Panc1 (cell line): ENCODE measurements at regions not wholly inside any gene's neighbourhood (a gene's known extent, or its start where the extent isn't known, plus 50 kb on each side); places are given as distances from the start of the nearest gene placed in this dataset.

ENCODE experiments used
- ATAC-seq: fragments of 200-7000 bp; cut with Tn5 transposase; 2 replicates; pipeline ENCODE4 v1.9.1; 2020; ENCODE audit warnings: mild to moderate bottlenecking, moderate library complexity
- BruUV-seq: library from RNA; stranded (reverse); fragments of 400-500 nt; replicated peaks from 2 replicates; lab custom pipeline; 2021; lab: Mats Ljungman, UMichigan
- CTCF ChIA-PET: fragments of 300-600 bp; sonication (Branson Sonifier 250); formaldehyde crosslinking; loops from one replicate; lab custom pipeline; 2022; ENCODE audit warnings: antibody characterized with exemption; lab: Charles Lee
- POLR2A ChIA-PET: fragments of 300-600 bp; sonication (Branson Sonifier 250); formaldehyde crosslinking; loops from one replicate; lab custom pipeline; 2022; ENCODE audit warnings: antibody characterized with exemption; lab: Charles Lee
- DNase-seq: peaks from one replicate; pipeline ENCODE4 v3.0.0-alpha.2; 2010; ENCODE audit warnings: low read depth, low spot score
- H3K27ac ChIP-seq: 2 replicates; pipeline ENCODE4 v1.5.1; 2011; ENCODE audit warnings: mild to moderate bottlenecking, low read length, inconsistent platforms
- H3K27me3 ChIP-seq: fragments of 200-500 bp; sonication (Bioruptor generic); 2 replicates; pipeline ENCODE4 v1.6.0; 2014; ENCODE audit warnings: low read length, inconsistent platforms; ENCODE audit not compliant: control insufficient read depth, insufficient read depth
- H3K36me3 ChIP-seq: fragments of 200-500 bp; sonication (Bioruptor generic); 2 replicates; pipeline ENCODE4 v1.5.1; 2014; ENCODE audit warnings: inconsistent platforms, mild to moderate bottlenecking, low read length, moderate library complexity; ENCODE audit not compliant: control insufficient read depth, insufficient read depth
- H3K4me1 ChIP-seq: 2 replicates; pipeline ENCODE4 v1.5.1; 2011; ENCODE audit warnings: inconsistent platforms, mild to moderate bottlenecking, low read length, moderate library complexity; ENCODE audit not compliant: control insufficient read depth, insufficient read depth
- H3K4me3 ChIP-seq, 2 experiments: 2 replicates each; pipeline ENCODE4 v1.5.1; 2011 to 2012; ENCODE audit warnings: low read depth in 2 of 2, low read length in 2 of 2, mild to moderate bottlenecking in 2 of 2, inconsistent platforms in 1 of 2, moderate library complexity in 1 of 2
- H3K9me3 ChIP-seq: fragments of 200-500 bp; sonication (Bioruptor generic); 2 replicates; pipeline ENCODE4 v1.5.1; 2014; ENCODE audit warnings: low read depth, mild to moderate bottlenecking, inconsistent platforms, low read length, moderate library complexity; ENCODE audit not compliant: control insufficient read depth, insufficient read depth
- CTCF ChIP-seq: fragments of 450-650 bp; IDR thresholded peaks from 2 replicates; pipeline ENCODE4 v1.5.1; 2017; ENCODE audit warnings: mild to moderate bottlenecking
- POLR2AphosphoS5 ChIP-seq: IDR thresholded peaks from 2 replicates; pipeline ENCODE4 v1.6.1; 2012; ENCODE audit warnings: mild to moderate bottlenecking, low read depth, low read length, moderate library complexity
- SIN3A ChIP-seq: IDR thresholded peaks from 2 replicates; pipeline ENCODE4 v1.6.1; 2012; ENCODE audit warnings: low read depth, mild to moderate bottlenecking, low read length, moderate library complexity, borderline replicate concordance; ENCODE audit not compliant: insufficient read depth
- TCF7L2 ChIP-seq: IDR thresholded peaks from 2 replicates; pipeline ENCODE4 v1.6.1; 2011; ENCODE audit warnings: mild to moderate bottlenecking, low read depth, low read length, inconsistent platforms
- in situ Hi-C: cut with HindIII; loops from 2 replicates; pipeline ENCODE4 v1.10.0; 2016; ENCODE audit warnings: low sequenced_read_pairs, low pct_unique_long_range_greater_than_20kb
- intact Hi-C: fragments of 100-400 bp; cut with micrococcal nuclease; formaldehyde crosslinking; loops from one replicate; pipeline ENCODE4 v1.10.0; 2022; ENCODE audit not compliant: unreplicated experiment
- TF ChIP-seq, protein P1 (sequence below), 2 experiments: IDR thresholded peaks; 2 replicates each; pipeline ENCODE4 v1.6.1; 2011 to 2012; ENCODE audit warnings: low read depth in 2 of 2, control low read depth in 1 of 2, low read length in 1 of 2, mild to moderate bottlenecking in 1 of 2, moderate library complexity in 1 of 2; ENCODE audit not compliant: insufficient read depth in 1 of 2

DNA sequence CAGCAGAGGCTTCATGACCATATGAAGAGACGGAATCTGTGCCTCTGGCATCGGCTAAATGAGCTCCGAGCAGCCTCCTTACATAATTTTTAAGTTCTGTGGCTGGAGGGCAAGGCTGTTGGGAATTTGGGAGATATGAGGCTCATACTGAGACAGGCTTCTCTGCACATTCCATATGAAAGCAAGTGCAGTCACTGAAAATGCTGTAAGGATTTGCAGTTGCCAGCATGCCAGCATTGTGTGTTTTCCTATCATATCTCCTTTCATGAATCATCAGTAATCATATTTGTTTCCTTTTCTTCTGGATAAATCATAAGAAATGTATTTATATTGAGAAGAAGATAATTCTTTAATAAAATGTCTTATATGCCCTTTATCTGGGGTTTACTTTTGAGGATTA, 775.4 kb downstream of the SEMA5A start:
- DNase-seq, result no peak
- H3K4me3 ChIP-seq, result no peak overlapping the region
- in situ Hi-C loops, result no loop called here
- intact Hi-C loops, result no loop called here
- no TSS peak for BruUV-seq
- H3K9me3 ChIP-seq, result no peaks in the 10 kb centered on the region
- H3K4me1 ChIP-seq, result no peaks in the 10 kb centered on the region
- ChIA-PET CTCF (no interaction called here), POLR2A (no interaction called here)
- no peak for TF ChIP-seq POLR2AphosphoS5
- no peak for TF ChIP-seq SIN3A
- no peak for TF ChIP-seq CTCF
- no peak for TF ChIP-seq TCF7L2
- TF ChIP-seq, protein P1, sequence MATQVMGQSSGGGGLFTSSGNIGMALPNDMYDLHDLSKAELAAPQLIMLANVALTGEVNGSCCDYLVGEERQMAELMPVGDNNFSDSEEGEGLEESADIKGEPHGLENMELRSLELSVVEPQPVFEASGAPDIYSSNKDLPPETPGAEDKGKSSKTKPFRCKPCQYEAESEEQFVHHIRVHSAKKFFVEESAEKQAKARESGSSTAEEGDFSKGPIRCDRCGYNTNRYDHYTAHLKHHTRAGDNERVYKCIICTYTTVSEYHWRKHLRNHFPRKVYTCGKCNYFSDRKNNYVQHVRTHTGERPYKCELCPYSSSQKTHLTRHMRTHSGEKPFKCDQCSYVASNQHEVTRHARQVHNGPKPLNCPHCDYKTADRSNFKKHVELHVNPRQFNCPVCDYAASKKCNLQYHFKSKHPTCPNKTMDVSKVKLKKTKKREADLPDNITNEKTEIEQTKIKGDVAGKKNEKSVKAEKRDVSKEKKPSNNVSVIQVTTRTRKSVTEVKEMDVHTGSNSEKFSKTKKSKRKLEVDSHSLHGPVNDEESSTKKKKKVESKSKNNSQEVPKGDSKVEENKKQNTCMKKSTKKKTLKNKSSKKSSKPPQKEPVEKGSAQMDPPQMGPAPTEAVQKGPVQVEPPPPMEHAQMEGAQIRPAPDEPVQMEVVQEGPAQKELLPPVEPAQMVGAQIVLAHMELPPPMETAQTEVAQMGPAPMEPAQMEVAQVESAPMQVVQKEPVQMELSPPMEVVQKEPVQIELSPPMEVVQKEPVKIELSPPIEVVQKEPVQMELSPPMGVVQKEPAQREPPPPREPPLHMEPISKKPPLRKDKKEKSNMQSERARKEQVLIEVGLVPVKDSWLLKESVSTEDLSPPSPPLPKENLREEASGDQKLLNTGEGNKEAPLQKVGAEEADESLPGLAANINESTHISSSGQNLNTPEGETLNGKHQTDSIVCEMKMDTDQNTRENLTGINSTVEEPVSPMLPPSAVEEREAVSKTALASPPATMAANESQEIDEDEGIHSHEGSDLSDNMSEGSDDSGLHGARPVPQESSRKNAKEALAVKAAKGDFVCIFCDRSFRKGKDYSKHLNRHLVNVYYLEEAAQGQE (IDR thresholded peaks at IDR 0.05; ENCODE audit: insufficient read depth in 1 of 2, low read depth in 2 of 2, low read length in 1 of 2), result no peak
- H3K27ac ChIP-seq, result no peak overlapping the region
- H3K36me3 ChIP-seq, result no peaks in the 10 kb centered on the region
- no peaks in the 10 kb centered on the region for H3K27me3 ChIP-seq
- ATAC-seq, result no peak

DNA sequence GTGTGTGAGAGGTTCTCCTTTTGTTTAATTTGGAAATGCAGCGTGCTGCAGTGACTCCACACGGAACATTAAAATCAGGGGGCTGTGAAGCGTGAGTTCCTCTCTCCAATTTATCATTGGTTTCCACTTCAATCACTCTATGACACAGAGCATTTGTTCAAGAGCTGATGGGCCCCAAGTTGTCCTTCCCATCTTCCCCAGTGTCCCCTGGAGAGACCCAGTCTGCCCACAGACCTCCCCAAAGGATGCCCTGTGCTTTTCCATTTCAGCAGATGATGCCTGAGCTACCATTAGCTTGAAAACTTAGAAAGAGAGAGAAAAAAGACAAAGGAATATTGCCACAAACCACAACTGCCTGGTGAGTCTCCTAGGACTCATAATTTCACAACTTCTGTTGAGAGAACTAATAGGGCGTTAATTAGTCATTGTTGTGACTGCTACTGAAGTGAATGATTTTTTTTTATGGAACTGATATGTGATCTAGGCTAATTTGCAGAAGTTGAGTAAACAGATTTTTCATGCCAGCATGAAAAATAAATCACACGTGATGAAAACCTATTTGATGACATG, 772.7 kb downstream of the SEMA5A start:
- POLR2A ChIA-PET, result no interaction called here
- in situ Hi-C loops, result no loop called here
- ATAC-seq, result no peak

More for the DNA sequence above, 772.7 kb downstream of the SEMA5A start:
- Histone ChIP-seq H3K4me3 (no peak overlapping the region), H3K4me1 (no peaks in the 10 kb centered on the region), H3K27ac (no peak overlapping the region), H3K9me3 (no peaks in the 10 kb centered on the region), H3K27me3 (no peaks in the 10 kb centered on the region), H3K36me3 (no peaks in the 10 kb centered on the region)
- BruUV-seq, result no TSS peak
- TF ChIP-seq CTCF (no peak), SIN3A (no peak), POLR2AphosphoS5 (no peak), TCF7L2 (no peak)
- TF ChIP-seq, protein P1 (IDR thresholded peaks at IDR 0.05; ENCODE audit: insufficient read depth in 1 of 2, low read depth in 2 of 2, low read length in 1 of 2), result no peak
- intact Hi-C loops, result no loop called here
- CTCF ChIA-PET, result no interaction called here
- no peak for DNase-seq
